Medulla oblongata (tissue), 1 donor: ENCODE measurements at regions not wholly inside any gene's neighbourhood (a gene's known extent, or its start where the extent isn't known, plus 50 kb on each side); places are given as distances from the start of the nearest gene placed in this dataset.
"Not testable (repeated sequence)": the region's sequence is repeated elsewhere in the genome, so short reads cannot be mapped to it uniquely, and the experiment has no call there.

Experiments used
- DNase-seq: peaks from one replicate; pipeline ENCODE4 v3.0.0-alpha.2; 2015; ENCODE audit errors: extremely low spot score

DNA sequence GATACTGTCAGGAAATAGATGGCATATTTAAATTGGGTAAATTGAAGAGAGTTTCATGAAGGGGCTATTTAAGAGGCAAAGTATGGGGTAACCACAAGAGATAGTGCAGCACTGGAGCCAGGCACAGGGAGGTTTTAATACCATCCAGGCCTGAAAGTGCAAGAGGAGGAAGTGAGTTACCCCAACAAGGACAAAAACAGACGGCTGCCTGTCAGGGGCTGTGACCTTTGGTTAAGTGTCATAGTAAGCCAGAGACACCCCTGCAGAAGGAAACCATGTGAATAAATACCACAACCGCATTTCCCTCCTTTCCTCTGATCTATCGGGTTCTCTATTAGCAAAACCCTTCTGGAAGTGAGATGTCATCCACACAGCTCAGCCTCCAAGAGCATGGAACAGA lies 122.0 kb upstream of the DHRS4 start:
- peak; percentile 60 for DNase-seq

DNA sequence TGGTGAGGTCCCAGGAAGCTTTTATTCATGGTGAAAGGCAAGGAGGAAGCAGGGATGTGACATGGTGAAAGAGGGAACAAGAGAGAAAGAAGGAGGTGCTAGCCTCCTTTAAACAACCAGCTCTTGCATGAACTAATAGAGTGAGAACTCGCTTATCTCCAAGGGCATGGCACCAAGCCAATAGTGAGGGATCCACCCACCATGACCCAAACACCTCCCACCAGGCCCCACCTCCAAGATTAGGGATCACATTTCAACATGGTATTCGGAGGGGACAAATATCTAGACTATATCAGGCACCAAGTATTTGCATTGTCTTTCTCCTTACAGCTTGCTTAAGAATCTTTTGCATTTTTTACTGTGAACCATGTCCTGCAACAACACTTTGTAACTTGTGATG lies 91.9 kb upstream of the DHRS4 start:
- no peak for DNase-seq

DNA sequence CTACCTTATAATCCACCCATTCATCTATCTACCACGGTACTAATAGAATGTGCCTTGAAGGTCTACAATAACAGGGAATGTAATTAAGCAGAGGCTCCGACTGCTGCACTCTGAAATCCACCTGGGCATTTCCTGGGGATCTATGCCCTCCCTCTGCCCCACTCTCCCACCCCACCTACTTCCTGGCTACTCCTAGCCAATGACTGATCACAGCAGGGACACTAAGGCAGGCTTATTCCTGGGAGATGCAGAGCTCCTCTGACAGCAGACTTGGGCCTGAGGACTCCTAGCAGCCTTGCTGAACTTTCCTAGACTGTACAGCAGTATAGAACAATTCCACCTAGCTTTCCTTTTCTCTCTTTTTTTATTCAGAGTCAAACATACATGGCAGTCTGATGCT lies 91.1 kb upstream of the DHRS4 start:
- no peak for DNase-seq

DNA sequence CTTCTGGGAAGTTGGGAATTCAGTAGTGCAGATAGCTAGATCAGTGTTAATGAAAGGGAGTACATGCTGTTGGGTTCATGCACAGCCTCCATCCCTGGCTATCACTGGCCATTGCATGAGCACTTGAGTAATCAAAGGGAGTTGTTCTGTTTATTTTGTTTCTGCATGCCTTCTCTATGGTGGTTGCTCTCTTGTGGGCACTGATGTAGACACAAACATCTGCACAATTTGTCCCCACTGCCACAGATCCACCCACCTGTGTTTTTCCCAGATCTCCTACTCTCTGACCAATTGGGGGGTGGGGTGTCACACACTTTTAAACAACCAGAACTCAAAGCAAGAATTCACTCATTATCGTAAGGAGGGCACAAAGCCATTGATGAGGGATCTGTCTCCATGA lies 89.7 kb upstream of the DHRS4 start:
- no peak for DNase-seq

DNA sequence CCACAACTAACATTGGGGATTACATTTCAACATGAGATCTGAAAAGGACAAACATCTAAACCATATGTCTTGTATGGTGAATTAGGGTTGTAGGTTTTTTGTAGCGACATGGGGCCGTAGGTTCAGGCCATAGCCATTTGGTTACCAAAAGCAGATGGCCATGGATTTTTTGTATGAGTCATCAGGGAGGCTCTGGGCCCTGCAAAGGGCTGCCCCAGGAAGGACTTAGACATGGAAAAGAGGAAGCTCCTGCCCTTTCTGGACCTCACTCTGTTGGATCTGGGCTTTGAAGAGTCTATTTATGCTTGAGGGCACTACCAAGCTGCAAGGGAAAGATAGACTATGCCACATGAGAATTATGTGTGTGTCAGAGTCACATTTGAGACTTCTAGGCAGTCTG lies 89.3 kb upstream of the DHRS4 start:
- no peak for DNase-seq

DNA sequence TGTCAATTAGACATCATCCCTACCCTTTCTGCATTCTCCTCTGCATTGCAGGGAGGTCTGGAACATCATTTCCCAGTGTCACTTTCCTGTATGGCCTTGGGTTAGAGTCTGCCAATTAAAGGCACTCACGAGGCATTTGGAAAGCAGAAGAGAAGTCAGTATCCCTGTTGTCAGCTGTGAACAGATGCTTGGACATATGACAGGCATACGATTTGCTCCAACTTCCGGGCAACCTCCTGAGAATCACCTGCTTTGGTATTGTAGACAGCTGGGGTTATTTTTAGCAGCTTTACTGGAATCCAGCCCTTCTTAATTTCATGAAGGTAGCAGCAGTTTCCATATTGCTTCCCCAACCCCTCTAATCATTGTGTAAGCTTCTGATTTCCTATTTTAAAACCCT lies 88.7 kb upstream of the DHRS4 start:
- no peak for DNase-seq

DNA sequence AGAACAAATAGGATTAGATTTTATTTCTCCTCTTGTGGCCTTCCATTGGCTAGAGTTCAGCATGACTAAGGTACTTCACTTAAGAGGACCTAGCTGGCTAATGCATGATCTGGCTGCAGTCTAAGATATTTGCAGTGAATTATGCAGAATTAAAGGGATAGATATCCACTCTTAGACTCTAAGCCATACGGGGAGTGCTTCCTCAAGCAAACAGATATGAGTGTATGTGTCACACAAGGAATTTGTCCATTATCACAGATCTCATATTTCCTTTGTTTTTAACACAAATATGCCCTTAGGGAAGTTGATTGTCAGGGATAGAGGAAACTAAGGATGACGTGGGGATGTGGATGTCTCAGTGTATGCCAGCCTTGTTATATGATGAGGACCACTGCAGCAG lies 88.1 kb upstream of the DHRS4 start:
- DNase-seq, result no peak

DNA sequence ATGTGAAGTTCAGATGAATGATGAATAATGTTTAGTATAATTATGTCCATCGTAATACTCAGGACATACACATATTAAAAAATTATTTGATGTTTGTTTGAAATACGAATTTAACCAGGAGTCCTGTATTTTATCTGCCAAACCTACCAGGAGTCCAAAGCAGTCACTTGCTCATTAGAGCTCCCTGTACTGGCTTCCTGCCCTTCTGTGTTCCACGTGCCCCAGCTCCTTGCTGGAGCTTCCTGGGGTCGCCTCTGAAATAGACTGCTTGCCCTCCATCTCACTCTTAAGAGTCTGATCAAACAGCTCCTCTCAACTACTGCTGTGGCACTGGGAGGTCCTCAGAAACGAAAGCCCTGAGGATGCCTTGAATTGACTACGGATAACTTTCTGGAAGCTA lies 87.3 kb upstream of the DHRS4 start:
- no peak for DNase-seq

DNA sequence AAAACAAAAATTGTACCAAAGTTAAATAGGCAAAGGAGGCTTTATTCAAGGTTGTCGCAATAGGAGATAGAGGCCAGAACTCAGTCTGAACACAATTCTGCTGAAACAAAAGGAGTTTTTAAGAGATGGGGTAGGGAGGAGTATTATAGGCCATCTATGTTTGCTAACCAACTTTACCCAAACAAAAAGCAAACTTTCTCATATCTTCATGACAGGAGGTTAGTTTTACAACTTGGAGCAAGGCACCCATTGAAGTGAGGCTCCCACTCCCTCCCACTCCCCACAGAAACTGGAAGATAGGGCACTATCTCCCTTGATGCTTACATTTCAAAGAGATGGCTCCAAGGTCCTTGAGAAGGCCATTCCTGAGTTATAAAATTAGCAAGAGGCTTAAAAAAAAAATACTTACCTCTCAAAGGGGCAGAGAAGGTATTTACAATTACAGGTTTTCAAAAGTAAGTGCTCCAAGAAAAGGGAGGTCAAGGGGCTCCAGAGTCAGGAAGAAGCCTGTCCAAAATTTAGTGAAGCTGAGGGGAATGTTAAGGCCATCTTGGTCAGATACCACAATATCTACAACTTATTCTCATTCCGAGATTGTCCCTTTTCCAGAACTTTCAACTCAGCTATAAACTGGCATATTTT lies 84.4 kb upstream of the DHRS4 start:
- no peak for DNase-seq

DNA sequence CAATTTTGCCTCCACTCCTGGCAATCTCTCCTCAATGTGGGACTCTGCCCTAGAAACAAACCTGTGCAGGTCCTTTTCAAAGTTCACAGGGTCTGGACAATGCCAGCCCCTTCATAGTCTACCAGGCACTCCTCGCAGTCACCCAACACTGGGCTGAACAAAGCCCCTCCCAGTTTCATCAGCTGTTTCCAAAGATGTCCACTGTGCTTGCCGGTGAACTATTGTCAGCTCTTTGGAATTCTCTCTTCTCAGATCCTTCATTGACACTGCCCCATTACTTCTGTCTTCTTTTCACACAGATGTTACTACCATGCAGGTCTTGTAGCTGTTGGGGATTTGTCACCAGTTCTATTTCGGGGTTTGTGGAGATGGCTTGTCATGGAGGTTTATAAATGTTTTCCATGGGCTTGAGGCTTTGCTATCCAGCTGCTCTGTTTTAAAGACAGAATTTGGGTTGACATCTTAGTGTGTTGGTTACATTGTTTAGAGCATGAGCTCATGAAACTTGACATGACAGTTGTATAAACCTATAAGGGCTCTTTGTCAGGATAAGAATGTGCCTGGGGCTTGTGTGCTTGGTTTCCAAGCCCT lies 77.3 kb upstream of the DHRS4 start:
- DNase-seq, result no peak

DNA sequence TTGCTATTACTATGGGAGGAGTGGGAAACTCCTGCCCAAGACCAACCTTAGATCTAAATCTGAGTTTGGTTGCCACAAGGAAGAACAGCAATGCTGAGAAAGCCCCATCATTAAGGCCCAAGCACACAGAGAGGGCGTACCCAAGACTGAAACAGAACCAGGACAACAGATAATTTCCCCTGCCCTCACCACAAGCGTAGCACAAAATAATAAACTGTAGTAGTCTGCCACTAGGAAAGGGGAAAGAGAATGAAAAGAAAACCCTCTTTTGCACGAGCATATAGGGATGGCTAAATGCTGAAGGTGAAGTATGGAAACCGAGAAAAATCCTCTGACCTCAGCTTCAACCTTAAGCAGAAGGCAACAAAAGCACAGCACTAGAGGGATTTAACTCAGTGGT lies 76.5 kb upstream of the DHRS4 start:
- no peak for DNase-seq

DNA sequence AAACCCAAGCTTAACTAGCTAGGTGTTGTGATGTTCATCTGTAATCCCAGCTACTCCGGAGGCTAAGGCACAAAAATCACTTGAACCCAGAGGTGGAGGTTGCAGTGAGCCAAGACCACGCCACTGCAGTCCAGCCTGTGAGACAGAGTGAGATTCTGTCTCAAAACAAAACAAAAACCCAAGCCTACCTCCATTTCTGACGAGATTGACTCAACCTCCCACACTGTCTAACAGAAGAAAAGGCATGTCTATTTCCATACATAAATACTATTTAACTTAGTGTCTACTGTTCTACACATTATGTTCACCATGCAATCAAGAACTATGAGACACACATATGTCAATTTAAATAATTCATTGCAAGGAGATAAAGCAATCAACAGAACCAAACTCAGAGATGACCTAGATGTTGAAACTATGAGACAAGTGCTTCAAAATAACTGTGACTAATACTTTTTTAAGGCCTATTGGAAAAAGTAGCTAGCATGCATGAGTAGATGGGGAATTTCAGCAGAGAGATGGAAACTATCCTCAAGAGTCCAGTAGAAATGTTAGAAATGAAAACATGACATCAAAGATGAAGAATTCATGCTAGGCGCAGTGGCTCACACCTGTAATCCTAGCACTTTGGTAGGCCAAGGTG lies 75.9 kb upstream of the DHRS4 start:
- DNase-seq, result no peak

DNA sequence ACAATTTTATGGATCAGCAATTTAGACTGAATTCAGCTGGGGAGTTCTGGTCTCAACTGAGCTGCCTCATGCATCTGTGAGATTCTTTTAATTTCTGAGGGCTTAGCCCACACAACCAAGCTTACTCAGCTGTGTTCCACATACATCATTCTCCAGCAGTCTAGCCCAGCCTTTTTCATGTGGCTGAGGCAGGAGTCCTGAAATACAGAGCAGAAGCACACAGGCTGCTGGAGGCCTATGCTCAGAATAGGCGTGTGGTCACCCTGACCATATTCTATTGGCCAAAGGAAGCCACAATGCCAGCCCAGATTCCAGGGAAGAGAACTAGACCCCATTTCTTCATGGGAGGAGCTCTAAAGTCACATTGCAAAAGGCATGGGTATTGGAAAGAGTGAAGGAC lies 72.3 kb upstream of the DHRS4 start:
- no peak for DNase-seq

DNA sequence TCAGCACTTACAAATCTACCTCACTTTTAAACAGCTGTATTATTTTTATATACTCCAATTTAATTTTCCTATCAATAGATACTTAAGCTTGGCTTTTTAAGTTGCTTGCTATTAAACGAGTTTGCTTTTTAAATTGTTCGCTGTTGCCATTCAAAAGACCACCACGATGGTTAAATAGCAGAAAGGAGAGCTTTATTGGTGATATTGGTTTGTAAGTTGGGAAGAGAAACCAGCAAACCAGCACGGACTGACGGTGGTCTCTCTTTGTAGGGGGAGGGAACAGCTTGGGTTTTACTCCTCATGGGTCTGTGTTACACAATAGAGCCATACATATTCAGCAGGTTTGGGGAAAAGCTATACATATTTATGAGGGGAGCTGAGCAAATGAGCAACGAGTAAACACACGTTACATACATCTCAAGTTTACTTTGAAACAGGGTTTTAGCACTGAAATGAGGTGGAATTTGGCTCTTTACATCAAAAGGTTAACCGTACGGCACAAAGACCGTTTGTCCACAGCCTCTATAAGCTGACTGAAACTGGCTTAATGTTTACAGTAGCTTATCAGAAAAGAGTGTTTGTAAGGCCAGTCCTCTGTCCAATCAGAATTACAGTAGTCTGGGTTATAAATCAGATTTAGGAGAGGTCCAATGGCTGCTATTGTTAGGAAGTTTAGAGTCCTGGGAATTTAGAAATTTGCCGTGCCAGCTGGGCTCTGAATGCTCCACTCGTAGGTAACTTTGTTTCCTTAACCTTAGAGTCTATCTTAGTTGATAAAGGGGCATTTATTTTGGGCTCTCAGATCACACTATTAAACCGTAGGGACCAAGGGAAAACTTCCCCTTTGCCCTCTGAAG lies 69.7 kb upstream of the DHRS4 start:
- no peak for DNase-seq

DNA sequence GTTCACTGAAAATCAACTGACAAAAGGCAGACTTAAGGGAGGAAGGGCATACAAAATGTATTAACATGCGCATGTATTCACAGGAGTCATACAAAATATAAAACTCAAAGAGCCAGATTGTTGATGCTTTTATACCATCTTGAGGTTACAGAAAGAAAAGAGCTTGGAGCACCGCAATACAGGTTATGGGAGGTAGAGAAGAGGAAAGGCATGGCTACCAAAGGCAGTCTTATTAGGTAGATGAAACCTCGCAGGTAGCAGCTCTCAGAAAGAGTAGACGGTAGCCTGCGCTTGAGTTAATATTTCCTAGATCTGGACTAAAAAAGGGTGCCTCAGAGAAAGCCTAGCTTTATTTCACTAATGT lies 69.0 kb upstream of the DHRS4 start:
- no peak for DNase-seq

DNA sequence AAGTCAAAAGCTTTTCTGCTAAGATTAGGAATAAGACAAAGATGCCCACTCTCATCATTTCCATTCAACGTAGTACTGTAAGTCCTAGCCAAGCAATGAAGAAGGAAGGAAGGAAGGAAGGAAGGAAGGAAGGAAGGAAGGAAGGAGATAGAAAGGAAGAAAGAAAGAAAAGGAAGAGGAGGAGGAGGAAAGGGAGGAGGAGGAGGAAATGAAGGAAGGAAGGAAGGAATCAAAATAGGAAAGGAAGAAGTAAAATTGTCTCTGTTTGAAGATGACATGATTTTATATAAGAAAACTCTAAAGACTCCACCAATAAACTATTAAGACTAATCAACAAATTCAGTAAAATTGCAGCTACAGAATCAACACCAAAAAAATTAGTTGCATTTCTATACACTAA lies 66.0 kb upstream of the DHRS4 start:
- DNase-seq, result no peak

DNA sequence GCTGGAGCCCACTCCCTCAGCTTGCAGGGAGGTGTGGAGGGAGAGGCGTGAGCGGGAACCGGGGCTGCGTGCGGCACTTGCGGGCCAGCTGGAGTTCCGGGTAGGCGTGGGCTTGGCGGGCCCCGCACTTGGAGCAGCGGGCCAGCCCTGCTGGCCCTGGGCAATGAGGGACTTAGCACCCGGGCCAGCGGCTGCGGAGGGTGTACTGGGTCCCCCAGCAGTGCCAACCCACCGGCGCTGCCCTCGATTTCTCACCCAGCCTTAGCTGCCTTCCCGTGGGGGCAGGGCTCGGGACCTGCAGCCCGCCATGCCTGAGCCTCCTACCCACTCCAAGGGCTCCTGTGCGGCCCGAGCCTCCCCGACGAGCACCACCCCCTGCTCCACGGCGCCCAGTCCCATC lies 61.9 kb upstream of the DHRS4 start:
- not testable (repeated sequence) for DNase-seq

DNA sequence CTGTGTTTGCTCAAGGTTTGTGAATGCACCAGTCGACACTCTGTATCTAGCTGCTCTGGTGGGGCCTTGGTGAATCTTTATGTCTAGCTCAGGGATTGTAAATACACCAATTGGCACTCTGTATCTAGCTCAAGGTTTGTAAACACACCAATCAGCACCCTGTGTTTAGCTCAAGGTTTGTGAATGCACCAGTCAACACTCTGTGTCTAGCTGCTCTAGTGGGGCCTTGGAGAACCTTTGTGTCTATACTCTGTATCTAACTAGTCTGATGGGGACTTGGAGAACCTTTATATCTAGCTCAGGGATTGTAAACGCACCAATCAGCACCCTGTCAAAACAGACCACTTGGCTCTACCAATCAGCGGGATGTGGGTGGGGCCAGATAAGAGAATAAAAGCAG lies 61.3 kb upstream of the DHRS4 start:
- not testable (repeated sequence) for DNase-seq

DNA sequence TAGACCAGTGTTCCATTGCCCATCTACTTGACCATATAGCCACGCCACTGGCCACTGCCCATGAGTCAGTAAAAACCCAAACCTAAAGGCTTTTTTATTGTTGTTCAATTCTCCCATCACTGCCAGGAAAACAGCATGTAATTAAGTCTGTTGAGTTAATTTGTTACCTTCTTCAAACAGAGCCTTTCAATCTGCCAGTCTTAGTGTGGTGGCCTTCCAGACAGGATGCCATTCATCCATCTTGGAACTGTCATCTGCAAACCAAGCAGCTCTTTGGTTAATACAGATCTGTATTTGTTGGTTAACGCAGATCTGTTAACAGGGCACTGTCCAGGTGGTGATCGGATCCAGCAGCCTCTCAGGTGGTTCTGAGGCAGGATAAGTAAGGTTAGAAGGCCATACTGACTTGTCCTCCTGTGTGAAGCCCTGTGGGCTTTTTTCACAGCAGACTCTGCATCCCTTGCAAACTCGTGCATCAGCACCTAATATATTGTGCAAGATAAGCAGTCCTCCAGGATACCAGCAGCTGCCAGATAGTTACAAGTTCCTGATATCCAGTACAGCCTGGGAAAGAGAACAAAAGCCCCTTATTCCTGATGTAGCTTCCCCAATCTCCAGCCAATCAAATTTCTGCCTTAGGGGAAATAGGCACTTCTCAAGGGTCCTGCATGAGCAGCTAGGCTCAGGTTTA lies 59.1 kb upstream of the DHRS4 start:
- no peak for DNase-seq

DNA sequence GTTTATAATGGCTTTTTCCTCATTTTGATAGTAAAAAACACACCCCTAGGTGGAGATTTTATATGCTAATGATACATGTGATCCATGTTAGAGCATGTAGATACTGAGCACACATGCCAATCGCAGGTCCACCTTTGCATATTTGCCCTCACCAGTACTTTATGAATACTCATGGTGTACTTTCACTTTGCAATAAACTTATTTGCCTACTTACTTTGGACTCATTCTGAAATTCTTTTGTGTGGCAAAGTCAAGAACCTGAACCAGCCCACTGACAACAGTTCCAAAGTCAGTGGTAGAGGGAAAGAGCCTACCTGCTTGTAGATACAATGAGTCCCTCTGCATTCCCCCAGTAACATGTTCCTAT lies 58.5 kb upstream of the DHRS4 start:
- no peak for DNase-seq

DNA sequence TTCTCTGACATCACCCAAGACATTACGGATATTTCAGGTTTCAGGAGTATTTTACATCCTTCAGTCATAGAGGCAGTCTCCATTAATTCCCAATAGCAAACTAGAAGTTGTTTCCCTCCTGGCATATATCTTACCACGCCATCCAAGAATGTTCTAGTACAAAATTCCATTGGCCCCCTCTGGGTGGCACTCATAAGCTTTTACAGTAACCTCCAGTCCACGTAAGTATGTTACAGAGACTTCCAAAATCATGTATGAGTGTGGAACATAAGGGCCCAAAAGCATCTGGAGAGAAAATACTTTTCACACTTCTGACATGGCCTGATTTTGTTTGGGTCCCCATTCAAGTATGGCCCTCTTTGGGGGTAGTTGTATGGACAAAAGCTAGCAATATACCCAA lies 58.1 kb upstream of the DHRS4 start:
- peak; percentile 10 for DNase-seq

DNA sequence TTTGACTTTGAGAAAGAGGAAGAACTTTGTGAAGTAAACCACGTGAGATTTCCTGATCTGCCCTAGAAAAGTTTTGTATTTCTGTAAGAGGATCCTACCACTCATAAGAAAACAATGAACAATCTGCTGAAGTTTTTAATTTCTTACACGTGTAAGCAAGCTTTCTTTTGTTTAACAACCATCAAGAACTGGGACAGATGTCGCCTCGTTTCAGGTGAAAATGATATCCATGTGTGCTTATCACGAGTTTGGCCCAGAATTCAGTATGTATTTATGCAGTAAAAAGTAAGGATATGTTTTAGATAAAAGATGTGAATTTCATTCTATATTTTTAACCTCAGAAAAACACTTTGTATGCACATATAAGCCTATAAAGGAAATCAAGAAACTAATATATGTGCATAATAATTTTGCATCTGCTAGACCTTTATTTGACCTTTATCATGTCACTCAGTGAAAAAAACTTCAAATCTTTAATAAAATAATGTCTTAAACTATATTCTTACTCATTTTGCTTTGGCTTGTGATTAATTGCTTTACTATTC lies 56.9 kb upstream of the DHRS4 start:
- peak; percentile 16 for DNase-seq
